ENCODE measurements at regions not wholly inside any gene's neighbourhood (a gene's known extent, or its start where the extent isn't known, plus 50 kb on each side); places are given as distances from the start of the nearest gene placed in this dataset.

DNA sequence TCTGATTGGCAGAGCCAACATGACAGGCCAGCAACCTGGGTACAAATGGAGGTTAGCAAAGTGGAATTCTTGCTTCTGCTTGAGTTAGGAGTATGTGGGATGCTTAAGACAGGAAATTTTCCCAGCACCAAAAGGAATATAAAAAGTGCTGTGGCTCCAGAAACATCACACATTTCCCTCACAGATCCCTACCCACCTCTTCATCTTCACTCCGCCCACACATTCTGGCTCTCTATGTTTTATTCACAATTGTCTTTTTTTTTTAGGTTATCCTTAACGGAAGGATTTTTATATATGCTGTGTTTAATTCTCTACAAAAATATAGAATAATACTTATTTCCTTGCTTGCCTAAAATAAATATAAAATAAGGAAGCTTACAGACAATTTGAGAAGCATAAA lies 563.3 kb upstream of the HS3ST5 start:
- ChIA-PET RAD21 (ENCODE audit: unreplicated experiment) (no interaction called here), SMC1A (ENCODE audit: uncharacterized antibody, unreplicated experiment) (interaction anchor here (0.8 to 1.4 kb wide), 3 partner anchors 10 to 18 kb away, joined by 3 to 4 read pairs (median 3); no protein-coding TSS in a partner anchor), CTCF (no interaction called here), POLR2A (no interaction called here)
- H3K9me3 ChIP-seq (replicated peaks; ENCODE audit: control insufficient read depth, insufficient read depth, low read length) = no peaks in the 10 kb centered on the region
- TF ChIP-seq TCF7 (IDR thresholded peaks at IDR 0.05; ENCODE audit: borderline replicate concordance) = no peak
- TF ChIP-seq HDAC2 (IDR thresholded peaks at IDR 0.05) = no peak
- TF ChIP-seq, protein P1, sequence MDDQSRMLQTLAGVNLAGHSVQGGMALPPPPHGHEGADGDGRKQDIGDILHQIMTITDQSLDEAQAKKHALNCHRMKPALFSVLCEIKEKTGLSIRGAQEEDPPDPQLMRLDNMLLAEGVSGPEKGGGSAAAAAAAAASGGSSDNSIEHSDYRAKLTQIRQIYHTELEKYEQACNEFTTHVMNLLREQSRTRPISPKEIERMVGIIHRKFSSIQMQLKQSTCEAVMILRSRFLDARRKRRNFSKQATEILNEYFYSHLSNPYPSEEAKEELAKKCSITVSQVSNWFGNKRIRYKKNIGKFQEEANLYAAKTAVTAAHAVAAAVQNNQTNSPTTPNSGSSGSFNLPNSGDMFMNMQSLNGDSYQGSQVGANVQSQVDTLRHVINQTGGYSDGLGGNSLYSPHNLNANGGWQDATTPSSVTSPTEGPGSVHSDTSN (IDR thresholded peaks at IDR 0.05; ENCODE audit: insufficient replicate concordance, low read depth, low read length) = no peak
- DNase-seq (ENCODE audit: low read depth, low spot score) = no peak
- H3K27ac ChIP-seq (ENCODE audit: control insufficient read depth, insufficient read depth) = no peak overlapping the region
- H3K79me2 ChIP-seq (ENCODE audit: control insufficient read depth, insufficient read depth, low read length) = no peaks in the 10 kb centered on the region
- no peak overlapping the region for H3K4me2 ChIP-seq (ENCODE audit: control insufficient read depth, insufficient read depth)
- H3K4me3 ChIP-seq = no peak overlapping the region
- intact Hi-C loops (cut with micrococcal nuclease; ENCODE audit: unreplicated experiment) (no loop called here), in situ Hi-C loops (cut with MboI) (no loop called here)
- ATAC-seq = no peak
- H3K4me1 ChIP-seq (ENCODE audit: control insufficient read depth, insufficient read depth, low read length) = no peaks in the 10 kb centered on the region
- H3K9ac ChIP-seq (ENCODE audit: control insufficient read depth, insufficient read depth, low read length) = no peak overlapping the region
- WGBS (ENCODE audit: insufficient coverage, insufficient replicate concordance, low lambda C conversion rate, missing lambda C conversion rate) = 22% methylated on average over 2 of the region's 2 CpGs
- no peak overlapping the region for H2AFZ ChIP-seq (ENCODE audit: control insufficient read depth, low read depth, low read length)
- H4K20me1 ChIP-seq (ENCODE audit: control insufficient read depth, insufficient read depth) = no peaks in the 10 kb centered on the region
- no peaks in the 10 kb centered on the region for H3K36me3 ChIP-seq (ENCODE audit: control insufficient read depth in 2 of 2, insufficient read depth in 2 of 2, low read length in 1 of 2)
- no peaks in the 10 kb centered on the region for H3K27me3 ChIP-seq (replicated peaks in 1 of 2; ENCODE audit: control insufficient read depth in 2 of 2, insufficient read depth in 2 of 2, low read length in 1 of 2)
- FAIRE-seq = no peak
- BruUV-seq (replicated peaks) = no TSS peak

DNA sequence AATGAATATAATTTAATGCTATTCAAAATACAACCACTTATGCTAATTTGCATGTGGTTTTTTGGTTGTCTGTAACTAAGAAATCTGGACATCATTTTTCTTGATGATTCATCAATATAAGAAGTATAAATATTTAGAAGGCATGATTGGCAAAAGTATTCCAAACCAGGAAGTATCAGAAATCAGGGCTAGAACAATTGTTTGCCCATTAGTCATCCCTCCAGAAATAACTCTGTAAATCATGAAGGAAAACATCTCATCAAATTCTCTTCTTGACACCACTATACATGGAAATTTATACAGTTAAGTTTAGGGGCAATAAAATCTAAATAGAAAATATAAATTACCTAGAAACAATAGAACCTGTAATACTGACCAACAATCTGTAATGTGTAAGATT lies 554.7 kb upstream of the HS3ST5 start:
- no TSS peak for BruUV-seq (replicated peaks)
- no peaks in the 10 kb centered on the region for H4K20me1 ChIP-seq (ENCODE audit: control insufficient read depth, insufficient read depth)
- H3K79me2 ChIP-seq (ENCODE audit: control insufficient read depth, insufficient read depth, low read length) = no peaks in the 10 kb centered on the region
- no peaks in the 10 kb centered on the region for H3K27me3 ChIP-seq (replicated peaks in 1 of 2; ENCODE audit: control insufficient read depth in 2 of 2, insufficient read depth in 2 of 2, low read length in 1 of 2)
- TF ChIP-seq BRCA1 (IDR thresholded peaks at IDR 0.05; ENCODE audit: low read depth, low read length) = no peak
- TF ChIP-seq NR2C1 (IDR thresholded peaks at IDR 0.05) = no peak
- TF ChIP-seq, protein P2, sequence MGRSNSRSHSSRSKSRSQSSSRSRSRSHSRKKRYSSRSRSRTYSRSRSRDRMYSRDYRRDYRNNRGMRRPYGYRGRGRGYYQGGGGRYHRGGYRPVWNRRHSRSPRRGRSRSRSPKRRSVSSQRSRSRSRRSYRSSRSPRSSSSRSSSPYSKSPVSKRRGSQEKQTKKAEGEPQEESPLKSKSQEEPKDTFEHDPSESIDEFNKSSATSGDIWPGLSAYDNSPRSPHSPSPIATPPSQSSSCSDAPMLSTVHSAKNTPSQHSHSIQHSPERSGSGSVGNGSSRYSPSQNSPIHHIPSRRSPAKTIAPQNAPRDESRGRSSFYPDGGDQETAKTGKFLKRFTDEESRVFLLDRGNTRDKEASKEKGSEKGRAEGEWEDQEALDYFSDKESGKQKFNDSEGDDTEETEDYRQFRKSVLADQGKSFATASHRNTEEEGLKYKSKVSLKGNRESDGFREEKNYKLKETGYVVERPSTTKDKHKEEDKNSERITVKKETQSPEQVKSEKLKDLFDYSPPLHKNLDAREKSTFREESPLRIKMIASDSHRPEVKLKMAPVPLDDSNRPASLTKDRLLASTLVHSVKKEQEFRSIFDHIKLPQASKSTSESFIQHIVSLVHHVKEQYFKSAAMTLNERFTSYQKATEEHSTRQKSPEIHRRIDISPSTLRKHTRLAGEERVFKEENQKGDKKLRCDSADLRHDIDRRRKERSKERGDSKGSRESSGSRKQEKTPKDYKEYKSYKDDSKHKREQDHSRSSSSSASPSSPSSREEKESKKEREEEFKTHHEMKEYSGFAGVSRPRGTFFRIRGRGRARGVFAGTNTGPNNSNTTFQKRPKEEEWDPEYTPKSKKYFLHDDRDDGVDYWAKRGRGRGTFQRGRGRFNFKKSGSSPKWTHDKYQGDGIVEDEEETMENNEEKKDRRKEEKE (IDR thresholded peaks at IDR 0.05) = no peak
- H3K4me2 ChIP-seq (ENCODE audit: control insufficient read depth, insufficient read depth) = no peak overlapping the region
- ChIA-PET CTCF (interaction anchor here (0.6 to 1.2 kb wide), 2 partner anchors 24 to 711 kb away, joined by 3 to 5 read pairs; no protein-coding TSS in a partner anchor), POLR2A (no interaction called here), SMC1A (ENCODE audit: uncharacterized antibody, unreplicated experiment) (no interaction called here), RAD21 (ENCODE audit: unreplicated experiment) (no interaction called here)
- no peak for FAIRE-seq
- no peak for DNase-seq (ENCODE audit: low read depth, low spot score)
- ATAC-seq = no peak
- intact Hi-C loops (cut with micrococcal nuclease; ENCODE audit: unreplicated experiment) = no loop called here
- H3K27ac ChIP-seq (ENCODE audit: control insufficient read depth, insufficient read depth) = no peak overlapping the region
- H3K36me3 ChIP-seq (ENCODE audit: control insufficient read depth in 2 of 2, insufficient read depth in 2 of 2, low read length in 1 of 2) = no peaks in the 10 kb centered on the region
- no peak overlapping the region for H3K9ac ChIP-seq (ENCODE audit: control insufficient read depth, insufficient read depth, low read length)
- no peaks in the 10 kb centered on the region for H3K4me1 ChIP-seq (ENCODE audit: control insufficient read depth, insufficient read depth, low read length)
- no peaks in the 10 kb centered on the region for H3K9me3 ChIP-seq (replicated peaks; ENCODE audit: control insufficient read depth, insufficient read depth, low read length)
- no peak overlapping the region for H2AFZ ChIP-seq (ENCODE audit: control insufficient read depth, low read depth, low read length)
- H3K4me3 ChIP-seq = no peak overlapping the region
- in situ Hi-C loops (cut with MboI) = no loop called here
